Retinal pigment epithelial cell (primary cell): ENCODE measurements at regions not wholly inside any gene's neighbourhood (a gene's known extent, or its start where the extent isn't known, plus 50 kb on each side); places are given as distances from the start of the nearest gene placed in this dataset.
A peak's percentile ranks its signal among the peaks of the same experiment; 100 is the strongest.
"Not testable (repeated sequence)": the region's sequence is repeated elsewhere in the genome, so short reads cannot be mapped to it uniquely, and the experiment has no call there.

Experiments
- DNase-seq: peaks from one replicate; pipeline ENCODE4 v3.0.0-alpha.2; 2010; ENCODE audit warnings: low read depth
- H3K4me3 ChIP-seq: 2 replicates; pipeline ENCODE4 v1.5.1; 2011; ENCODE audit warnings: mild to moderate bottlenecking, low read length, control low read depth, moderate library complexity
- TF ChIP-seq, protein P1 (sequence below): conservative IDR thresholded peaks from 2 replicates; pipeline ENCODE4 v1.5.1; 2011; ENCODE audit warnings: low read depth, low read length, control low read depth, inconsistent platforms

DNA sequence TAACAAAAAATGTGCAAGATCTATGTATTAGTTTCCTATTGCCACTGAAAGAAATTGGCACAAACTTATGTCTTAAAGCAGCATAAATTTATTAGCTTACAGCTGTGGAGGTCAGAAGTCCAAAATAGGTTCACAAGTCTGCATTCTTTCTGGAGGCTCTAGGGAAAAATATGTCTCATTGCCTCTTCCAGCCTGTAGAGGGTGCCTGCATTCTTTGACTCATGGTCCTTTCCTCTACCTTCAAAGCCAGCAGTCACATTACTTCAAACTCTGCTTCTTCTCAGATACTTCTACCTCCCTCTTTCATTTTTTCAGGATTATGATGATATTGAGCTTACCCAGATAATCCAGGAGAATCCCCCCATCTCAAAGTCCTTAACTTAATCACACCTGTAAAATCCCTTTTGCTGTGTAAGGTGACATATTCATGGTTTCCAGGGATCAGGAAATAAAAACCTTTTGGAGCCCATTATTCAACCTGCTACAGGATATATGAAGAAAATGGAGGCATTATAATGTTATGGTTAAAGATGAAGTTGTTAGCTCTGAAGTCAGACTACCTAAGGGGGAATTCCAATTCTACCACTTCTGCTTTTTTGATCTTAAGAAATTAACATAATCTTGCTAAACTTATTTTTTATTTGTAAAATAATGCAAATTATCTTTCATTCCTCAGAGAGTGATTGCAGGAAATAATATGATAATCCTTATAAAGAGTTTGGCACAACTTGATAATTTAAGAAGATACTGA lies 686.2 kb downstream of the PRIM2 start:
- TF ChIP-seq, protein P1, sequence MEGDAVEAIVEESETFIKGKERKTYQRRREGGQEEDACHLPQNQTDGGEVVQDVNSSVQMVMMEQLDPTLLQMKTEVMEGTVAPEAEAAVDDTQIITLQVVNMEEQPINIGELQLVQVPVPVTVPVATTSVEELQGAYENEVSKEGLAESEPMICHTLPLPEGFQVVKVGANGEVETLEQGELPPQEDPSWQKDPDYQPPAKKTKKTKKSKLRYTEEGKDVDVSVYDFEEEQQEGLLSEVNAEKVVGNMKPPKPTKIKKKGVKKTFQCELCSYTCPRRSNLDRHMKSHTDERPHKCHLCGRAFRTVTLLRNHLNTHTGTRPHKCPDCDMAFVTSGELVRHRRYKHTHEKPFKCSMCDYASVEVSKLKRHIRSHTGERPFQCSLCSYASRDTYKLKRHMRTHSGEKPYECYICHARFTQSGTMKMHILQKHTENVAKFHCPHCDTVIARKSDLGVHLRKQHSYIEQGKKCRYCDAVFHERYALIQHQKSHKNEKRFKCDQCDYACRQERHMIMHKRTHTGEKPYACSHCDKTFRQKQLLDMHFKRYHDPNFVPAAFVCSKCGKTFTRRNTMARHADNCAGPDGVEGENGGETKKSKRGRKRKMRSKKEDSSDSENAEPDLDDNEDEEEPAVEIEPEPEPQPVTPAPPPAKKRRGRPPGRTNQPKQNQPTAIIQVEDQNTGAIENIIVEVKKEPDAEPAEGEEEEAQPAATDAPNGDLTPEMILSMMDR: peak; percentile 32
- DNase-seq, H3K4me3 ChIP-seq: not testable (repeated sequence)

DNA sequence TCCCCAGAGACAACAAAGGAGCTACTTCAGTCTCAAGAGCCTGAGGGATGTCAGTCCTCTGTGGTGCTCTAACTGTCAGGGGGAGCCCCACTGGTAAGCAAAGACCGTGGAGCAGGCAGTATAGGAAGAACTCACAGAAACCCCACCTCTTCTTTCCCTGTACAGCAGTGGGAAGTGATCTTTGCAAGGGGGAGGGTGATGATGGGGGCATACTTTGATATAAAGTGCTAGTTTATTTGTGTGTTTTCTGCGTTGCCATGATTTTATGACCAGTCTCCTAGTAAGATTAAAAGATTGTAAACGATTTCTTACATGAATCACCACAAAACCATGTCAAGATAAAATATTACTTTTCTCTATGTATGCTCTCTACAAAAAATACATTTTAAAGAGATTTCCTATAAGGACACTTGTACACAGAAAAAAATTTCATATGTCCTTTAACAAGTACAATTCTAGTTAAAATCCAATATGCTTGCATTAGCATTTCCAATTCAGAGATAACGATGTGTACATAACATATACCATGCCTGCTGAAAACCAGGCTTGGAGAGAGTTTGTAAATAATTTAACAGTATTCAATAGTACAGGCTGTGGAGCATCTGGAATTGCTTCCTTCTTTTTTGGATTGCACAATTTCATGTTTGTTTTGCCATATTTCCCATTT lies 690.0 kb downstream of the PRIM2 start:
- not testable (repeated sequence) for DNase-seq, H3K4me3 ChIP-seq

DNA sequence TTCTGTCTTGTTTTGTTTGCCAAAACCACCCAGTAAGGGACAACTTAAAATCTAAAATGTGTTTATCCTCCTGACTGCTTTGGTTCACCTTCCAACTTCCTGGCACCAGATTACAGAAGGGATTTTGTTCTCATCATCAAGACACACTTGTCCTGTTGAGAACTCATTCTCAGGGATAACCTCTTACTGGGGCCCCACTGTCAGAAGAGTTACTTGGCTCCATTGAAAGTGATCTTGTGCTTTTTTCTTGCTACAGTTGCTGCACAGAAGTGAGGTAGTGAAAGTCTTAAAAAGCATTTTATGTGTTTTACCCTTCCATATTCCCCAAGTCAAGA lies 690.5 kb downstream of the PRIM2 start:
- not testable (repeated sequence) for DNase-seq, H3K4me3 ChIP-seq

DNA sequence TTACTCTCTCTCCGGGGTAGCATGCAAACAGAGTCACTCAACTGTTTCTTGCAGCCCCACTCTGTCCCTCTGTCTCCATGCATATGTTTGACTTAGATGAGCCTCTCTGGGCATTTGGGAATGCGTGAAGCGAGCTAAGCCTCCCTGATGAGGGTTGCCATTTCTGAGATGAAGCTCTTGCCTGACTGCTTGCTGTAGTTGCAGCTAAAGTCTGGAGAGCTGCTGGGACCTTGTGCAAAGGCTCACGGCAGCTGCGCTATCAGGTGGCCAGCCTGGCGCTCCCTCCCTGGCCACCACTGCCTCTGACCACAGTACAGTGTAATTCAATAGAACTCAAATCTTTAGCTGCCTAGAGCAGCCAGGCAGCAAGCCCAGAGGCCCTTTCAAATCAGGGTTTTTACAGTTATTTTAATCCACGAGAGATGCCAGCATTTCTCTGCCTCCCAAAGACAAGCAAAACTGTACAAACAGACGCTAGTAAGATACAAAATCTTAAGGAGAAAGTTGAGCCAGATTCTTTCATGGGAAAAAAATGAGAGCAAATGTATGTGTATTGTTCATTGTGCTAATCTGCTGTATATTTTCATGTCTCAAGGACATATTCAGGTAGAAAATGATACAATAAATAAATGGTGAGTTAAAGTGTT lies 694.6 kb downstream of the PRIM2 start:
- not testable (repeated sequence) for H3K4me3 ChIP-seq, DNase-seq

DNA sequence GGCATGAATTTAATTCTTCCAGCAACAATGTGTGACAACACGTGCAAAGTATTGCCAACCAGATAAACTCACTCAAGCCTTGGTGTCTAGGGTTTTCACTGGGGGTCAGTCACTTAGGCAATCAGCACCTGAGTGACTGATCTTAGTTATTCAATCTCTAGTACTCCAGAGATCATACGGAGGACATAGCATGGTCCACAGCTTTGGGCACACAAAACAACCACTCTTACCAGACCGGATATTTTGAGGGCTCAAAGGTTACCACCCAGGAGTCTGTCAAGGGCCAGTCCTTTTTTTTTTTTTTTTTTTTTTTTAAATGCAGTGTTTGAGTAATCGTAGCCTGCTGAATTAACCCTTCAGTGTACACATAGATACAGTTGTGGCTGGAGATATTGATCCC lies 699.2 kb downstream of the PRIM2 start:
- not testable (repeated sequence) for H3K4me3 ChIP-seq, DNase-seq

DNA sequence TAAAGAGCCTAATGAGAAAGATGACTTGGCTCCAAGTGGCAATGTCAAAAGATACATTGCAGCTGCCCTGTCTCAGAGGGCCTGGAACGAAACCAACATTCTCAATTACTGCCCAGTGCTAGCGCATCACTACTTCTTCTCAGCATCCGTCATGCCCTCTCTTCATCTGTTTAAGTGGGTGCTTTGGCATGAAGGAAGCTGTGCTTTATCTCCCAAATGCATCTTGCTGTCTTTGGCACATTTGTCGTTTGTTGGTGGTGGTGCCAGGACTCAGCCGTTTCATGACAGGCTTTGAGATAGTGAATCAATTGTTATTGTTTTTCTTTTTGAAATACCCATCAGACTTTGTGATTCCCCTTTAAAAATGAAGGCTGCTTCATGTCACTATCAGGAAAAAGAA lies 710.8 kb downstream of the PRIM2 start:
- not testable (repeated sequence) for H3K4me3 ChIP-seq

DNA sequence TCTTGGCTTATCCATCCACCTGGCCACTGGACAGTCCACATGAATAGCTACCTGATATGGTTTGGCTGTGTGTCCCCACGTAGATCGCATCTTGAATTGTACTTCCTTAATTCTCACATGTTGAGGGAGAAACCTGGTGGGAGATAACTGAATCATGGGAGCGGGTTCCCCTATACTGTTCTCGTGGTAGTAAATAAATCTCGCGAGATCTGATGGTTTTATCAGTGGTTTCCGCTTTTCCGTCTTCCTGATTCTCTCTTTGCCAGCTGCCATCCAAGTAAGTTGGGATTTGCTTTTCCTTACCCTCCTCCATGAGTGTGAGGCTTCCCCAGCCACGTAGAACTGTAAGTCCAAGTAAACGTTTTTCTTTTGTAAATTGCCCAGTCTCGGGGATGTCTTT lies 720.8 kb downstream of the PRIM2 start:
- not testable (repeated sequence) for DNase-seq, H3K4me3 ChIP-seq

More for the DNA sequence above, 710.8 kb downstream of the PRIM2 start:
- DNase-seq: not testable (repeated sequence)

DNA sequence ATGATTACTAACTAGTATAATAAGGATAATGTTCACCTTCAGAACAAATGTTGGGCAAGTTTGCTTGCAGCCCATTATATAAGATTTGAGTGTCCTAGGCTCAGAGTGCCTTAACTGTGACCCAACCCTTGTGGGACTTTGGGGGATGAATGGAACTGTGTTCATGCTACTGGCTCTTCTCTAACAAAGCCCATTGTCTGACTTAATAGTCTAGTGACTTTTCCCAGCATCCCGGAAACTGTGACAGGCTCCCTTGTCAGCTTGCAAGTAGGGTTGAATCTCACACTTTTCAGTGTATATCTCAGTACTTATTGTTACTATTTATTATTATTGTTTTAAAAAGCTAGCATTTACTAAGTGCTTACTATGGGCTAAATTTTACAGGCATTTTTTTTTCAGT lies 729.2 kb downstream of the PRIM2 start:
- not testable (repeated sequence) for H3K4me3 ChIP-seq, DNase-seq

DNA sequence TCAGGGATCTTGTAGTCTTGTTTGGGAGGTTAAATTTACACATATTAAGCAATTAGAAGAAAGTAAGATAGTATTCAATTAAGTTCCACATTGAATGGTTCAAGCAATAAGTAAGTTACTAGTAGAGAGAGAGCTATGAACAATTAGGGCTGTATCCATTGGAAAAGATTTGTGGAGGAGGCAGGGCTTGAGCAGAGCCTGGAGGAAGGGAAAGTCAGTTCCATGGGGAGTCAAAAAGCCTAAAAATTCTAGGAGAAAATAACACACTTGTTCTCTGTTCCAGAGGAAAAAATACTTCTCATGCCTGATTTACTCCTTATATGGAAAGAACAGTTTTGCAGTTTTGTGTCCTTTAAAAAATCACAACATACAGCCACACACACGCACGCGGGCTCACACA lies 730.0 kb downstream of the PRIM2 start:
- DNase-seq: not testable (repeated sequence)

DNA sequence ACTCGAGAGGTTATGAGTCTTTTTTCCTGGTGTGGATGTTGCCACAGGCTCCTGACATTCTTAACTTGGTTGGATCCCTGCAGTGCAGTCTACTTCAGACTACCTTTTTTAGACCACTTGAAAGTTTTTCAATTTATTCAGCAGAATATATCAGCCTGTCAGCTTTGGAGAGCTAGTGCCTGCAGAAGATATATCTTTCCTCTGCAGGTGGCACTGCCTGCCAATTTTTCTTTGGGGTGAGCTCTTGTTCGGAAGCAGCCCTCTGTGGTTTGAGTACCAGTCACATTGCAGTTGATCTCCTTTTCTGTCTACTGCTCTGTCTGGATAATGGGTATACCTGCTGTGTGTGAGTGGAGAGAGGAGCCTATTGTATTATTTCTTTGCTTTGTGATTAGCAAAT lies 730.4 kb downstream of the PRIM2 start:
- not testable (repeated sequence) for H3K4me3 ChIP-seq, DNase-seq
- TF ChIP-seq, protein P1: peak; percentile 9

More for the DNA sequence above, 730.0 kb downstream of the PRIM2 start:
- not testable (repeated sequence) for H3K4me3 ChIP-seq

DNA sequence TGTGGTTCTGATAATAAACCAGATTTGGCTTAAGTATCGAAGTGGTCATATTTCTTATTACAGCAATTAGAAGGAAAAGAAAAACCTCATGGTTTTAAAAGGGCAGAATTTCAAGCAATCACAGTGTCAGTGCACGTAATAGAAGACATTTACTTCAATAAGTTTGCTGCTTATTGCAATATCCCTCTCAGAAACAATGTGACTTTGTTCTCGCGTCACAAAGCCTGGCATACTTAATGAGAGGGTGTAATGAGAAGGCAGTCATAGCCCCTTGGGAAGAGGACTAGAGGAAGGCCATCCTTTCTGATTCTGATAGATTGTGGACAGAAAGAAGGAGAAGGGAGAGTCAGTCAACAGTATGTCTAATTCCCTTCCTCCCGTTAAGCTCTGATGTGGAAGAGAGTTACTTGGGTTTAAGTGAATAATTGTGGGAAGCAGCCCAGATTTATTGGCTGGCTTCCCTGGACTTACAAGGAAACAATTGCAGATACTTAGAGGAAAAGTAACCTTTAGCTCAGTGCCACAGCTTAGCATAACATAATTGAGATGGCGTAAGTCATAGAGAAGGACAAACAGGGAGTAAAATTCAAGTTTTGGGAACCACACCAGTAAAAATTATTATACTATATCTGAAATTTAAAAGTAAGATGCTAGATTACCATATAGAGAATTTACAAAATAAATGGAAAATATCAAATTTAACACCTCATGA lies 738.2 kb downstream of the PRIM2 start:
- DNase-seq: peak; percentile 15

DNA sequence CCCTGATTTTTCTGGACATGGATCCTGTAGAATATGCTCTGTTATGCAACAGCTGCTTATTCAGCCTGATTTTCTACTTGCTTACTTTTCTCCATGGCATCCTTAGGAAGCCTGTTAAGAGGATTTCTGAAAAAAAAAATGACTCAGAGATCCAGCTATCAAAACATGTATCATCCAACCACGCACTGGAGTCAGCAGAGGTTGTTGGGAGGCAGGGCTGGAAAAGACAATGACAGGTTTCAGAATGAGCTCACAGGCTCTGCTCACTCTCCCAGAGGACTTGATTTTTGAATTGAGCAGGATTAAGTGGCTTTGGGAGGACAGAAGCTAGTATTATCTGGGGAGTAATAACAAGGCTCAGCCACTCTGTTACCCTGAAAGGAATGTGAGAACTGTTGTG lies 742.3 kb downstream of the PRIM2 start:
- not testable (repeated sequence) for H3K4me3 ChIP-seq
- DNase-seq: peak; percentile 0

More for the DNA sequence above, 738.2 kb downstream of the PRIM2 start:
- not testable (repeated sequence) for H3K4me3 ChIP-seq

DNA sequence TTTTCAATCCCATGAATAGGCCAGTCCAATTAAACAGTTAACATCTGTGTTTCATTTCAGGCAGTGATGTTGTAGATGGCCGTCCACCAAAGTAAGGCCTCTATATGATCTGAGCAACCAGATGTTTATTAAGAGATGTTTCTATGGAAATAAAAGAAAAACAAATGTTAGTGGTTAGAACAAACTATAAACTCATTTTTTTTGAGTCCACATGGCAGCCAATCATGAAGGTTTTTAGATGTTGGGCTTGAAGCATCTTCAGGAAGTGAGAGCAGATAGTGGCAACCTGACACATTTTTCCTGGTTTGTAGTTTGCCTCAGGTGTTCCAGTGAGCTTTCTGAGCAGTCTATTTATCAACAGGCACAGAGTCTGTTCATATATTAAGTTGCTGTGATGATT lies 746.1 kb downstream of the PRIM2 start:
- DNase-seq, H3K4me3 ChIP-seq: not testable (repeated sequence)

DNA sequence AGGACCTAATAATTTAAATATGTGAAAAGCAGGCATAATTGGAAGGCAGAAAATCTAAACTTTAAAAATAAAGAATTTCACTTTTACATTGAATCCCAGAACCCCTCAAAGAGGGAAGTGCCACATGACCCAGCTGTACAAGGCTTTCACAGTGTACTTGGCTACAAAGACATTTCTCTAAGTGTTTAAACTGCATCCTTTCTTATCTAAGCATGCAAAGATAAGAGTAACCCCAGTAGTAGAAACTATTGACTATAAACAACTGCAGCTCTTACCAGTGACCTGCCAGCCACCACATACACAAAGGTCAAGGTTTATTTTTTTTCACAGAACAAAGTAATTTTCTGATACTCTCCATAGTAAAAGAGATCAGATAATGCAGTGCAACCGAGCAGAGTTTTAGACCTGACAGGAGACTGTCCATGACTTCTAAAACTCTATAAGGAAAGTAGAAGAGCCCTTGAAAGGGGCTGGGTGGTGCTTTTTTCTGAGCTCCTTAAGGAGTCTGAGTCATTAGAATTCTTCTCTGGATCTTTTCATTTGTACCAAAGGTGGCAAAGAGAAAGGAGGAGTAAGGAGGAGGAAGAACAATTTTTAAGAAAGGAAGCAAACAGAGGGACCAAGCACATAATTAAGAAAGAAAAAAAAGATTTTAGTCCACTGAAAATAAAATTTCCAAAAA lies 750.6 kb downstream of the PRIM2 start:
- DNase-seq, H3K4me3 ChIP-seq: not testable (repeated sequence)
